T-helper 22 cell (primary cell): ENCODE measurements at regions not wholly inside any gene's neighbourhood (a gene's known extent, or its start where the extent isn't known, plus 50 kb on each side); places are given as distances from the start of the nearest gene placed in this dataset.

Experiments
- DNase-seq: peaks from one replicate; pipeline ENCODE4 v3.0.0-alpha.2; 2020; ENCODE audit warnings: low read depth

- no peak for DNase-seq
Observed at GRCh38 chr5:116841734-116842133, 267.1 kb upstream of the SEMA6A start.

- DNase-seq = no peak
Observed at GRCh38 chr5:116838011-116838536, 263.5 kb upstream of the SEMA6A start.

GRCh38 chr5:116834796-116835515, 260.3 kb upstream of the SEMA6A start:
- no peak for DNase-seq

- no peak for DNase-seq
Observed at GRCh38 chr5:116830079-116830478, 255.5 kb upstream of the SEMA6A start.

- no peak for DNase-seq
Observed at GRCh38 chr5:116827078-116827477, 252.5 kb upstream of the SEMA6A start.

GRCh38 chr5:116825486-116825885, 250.9 kb upstream of the SEMA6A start:
- no peak for DNase-seq

GRCh38 chr5:116824751-116825438, 250.3 kb upstream of the SEMA6A start:
- no peak for DNase-seq

- DNase-seq = no peak
Observed at GRCh38 chr5:116814626-116815385, 240.2 kb upstream of the SEMA6A start.

- DNase-seq = no peak
Observed at GRCh38 chr5:116813906-116814305, 239.3 kb upstream of the SEMA6A start.

- DNase-seq = no peak
Observed at GRCh38 chr5:116813356-116813755, 238.7 kb upstream of the SEMA6A start.

GRCh38 chr5:116810951-116811350, 236.3 kb upstream of the SEMA6A start:
- DNase-seq = no peak

- no peak for DNase-seq
Observed at GRCh38 chr5:116806836-116807235, 232.2 kb upstream of the SEMA6A start.

- no peak for DNase-seq
Observed at GRCh38 chr5:116799401-116799800, 224.8 kb upstream of the SEMA6A start.

GRCh38 chr5:116795189-116795588, 220.6 kb upstream of the SEMA6A start:
- DNase-seq = no peak

- DNase-seq = no peak
Observed at GRCh38 chr5:116789522-116789921, 214.9 kb upstream of the SEMA6A start.

GRCh38 chr5:116788851-116789403, 214.3 kb upstream of the SEMA6A start:
- no peak for DNase-seq

- DNase-seq = no peak
Observed at GRCh38 chr5:116787570-116787969, 212.9 kb upstream of the SEMA6A start.

GRCh38 chr5:116785106-116785505, 210.5 kb upstream of the SEMA6A start:
- DNase-seq = no peak

- DNase-seq = no peak
Observed at GRCh38 chr5:116779846-116780245, 205.2 kb upstream of the SEMA6A start.

GRCh38 chr5:116778651-116779280, 204.1 kb upstream of the SEMA6A start:
- DNase-seq = no peak

GRCh38 chr5:116778032-116778431, 203.4 kb upstream of the SEMA6A start:
- DNase-seq = no peak

- no peak for DNase-seq
Observed at GRCh38 chr5:116773926-116774325, 199.3 kb upstream of the SEMA6A start.
